ENCODE measurements at regions not wholly inside any gene's neighbourhood (a gene's known extent, or its start where the extent isn't known, plus 50 kb on each side); places are given as distances from the start of the nearest gene placed in this dataset.

GRCh38 chr7:28361551-28361950 lies 50.8 kb upstream of the CREB5 start:
- DNase-seq (ENCODE audit: low read depth) = no peak

GRCh38 chr7:28362182-28362581 lies 50.1 kb upstream of the CREB5 start:
- DNase-seq (ENCODE audit: low read depth) = no peak

Measured in renal cortical epithelial cell (primary cell).